ENCODE measurements at regions not wholly inside any gene's neighbourhood (a gene's known extent, or its start where the extent isn't known, plus 50 kb on each side); places are given as distances from the start of the nearest gene placed in this dataset.

DNA sequence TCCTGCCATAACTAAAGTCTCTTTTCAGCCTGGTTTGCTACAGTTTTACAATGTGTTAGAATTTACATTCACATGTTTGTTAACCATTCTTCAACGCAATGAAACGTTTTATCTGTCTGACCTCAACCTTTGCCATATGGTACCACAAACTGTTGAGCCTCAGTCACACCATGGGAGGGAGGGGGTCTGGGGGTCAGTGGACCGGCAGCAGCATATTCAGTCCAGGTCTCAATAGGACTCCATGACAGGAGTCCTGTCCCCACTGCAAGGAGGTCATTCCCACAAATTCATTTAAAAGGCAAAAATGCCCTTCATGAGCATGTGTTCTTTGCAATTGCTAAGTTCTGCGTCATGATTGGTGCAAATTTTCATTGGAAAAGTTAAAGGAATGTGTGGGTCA, 66.6 kb upstream of the OLFM4 start:
- no peak overlapping the region for H3K4me3 ChIP-seq (ENCODE audit: low read depth, low read length)
- no peak for TF ChIP-seq CTCF (IDR thresholded peaks at IDR 0.05; ENCODE audit: low read depth, low read length)
- H3K9me3 ChIP-seq (ENCODE audit: control insufficient read depth, insufficient read depth, low read length) = no peaks in the 10 kb centered on the region
- no peaks in the 10 kb centered on the region for H3K27me3 ChIP-seq (ENCODE audit: control insufficient read depth, insufficient read depth, low read length)
- CTCF ChIA-PET = interaction anchor here (0.5 kb wide), 1 partner anchor 799 kb away, joined by 3 read pairs; no protein-coding TSS in a partner anchor
- no peak for DNase-seq (ENCODE audit: low read depth, low spot score)
- POLR2A ChIA-PET = no interaction called here
- no peak overlapping the region for H3K27ac ChIP-seq (ENCODE audit: low read depth, low read length)

GRCh38 chr13:52961256-52961910, 67.2 kb upstream of the OLFM4 start:
- Histone ChIP-seq H3K27ac (ENCODE audit: low read depth, low read length) (no peak overlapping the region), H3K27me3 (ENCODE audit: control insufficient read depth, insufficient read depth, low read length) (no peaks in the 10 kb centered on the region), H3K9me3 (ENCODE audit: control insufficient read depth, insufficient read depth, low read length) (no peaks in the 10 kb centered on the region), H3K4me3 (ENCODE audit: low read depth, low read length) (no peak overlapping the region)
- DNase-seq (ENCODE audit: low read depth, low spot score) = no peak
- ChIA-PET CTCF (no interaction called here), POLR2A (no interaction called here)
- TF ChIP-seq CTCF (IDR thresholded peaks at IDR 0.05; ENCODE audit: low read depth, low read length) = no peak

DNA sequence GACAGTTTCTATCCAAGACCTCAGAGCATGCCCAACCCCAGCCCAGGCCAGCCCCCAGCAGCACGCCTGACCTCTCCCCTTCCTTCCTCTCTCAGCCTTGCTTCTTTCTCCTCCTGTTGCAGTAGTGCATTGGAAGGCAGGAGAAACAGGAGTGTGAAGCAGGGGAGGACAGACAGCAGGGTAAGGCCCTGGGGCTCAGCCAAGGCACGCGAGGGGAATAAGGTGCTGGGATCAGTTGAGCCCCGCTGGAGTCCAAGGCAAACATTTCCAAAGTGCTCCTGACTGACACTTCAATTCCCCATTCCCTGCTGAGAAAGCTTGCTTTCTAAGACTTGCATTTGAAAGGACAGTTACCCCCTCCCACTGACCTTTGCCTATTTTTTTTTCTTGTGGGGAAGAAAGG, 73.1 kb upstream of the OLFM4 start:
- POLR2A ChIA-PET = no interaction called here
- no peak for TF ChIP-seq CTCF (IDR thresholded peaks at IDR 0.05; ENCODE audit: low read depth, low read length)
- DNase-seq (ENCODE audit: low read depth, low spot score) = no peak
- H3K27me3 ChIP-seq (ENCODE audit: control insufficient read depth, insufficient read depth, low read length) = no peaks in the 10 kb centered on the region
- CTCF ChIA-PET = interaction anchor here (0.7 to 1.0 kb wide), 2 partner anchors 13 to 196 kb away, joined by 3 to 5 read pairs; no protein-coding TSS in a partner anchor
- H3K27ac ChIP-seq (ENCODE audit: low read depth, low read length) = no peak overlapping the region
- H3K4me3 ChIP-seq (ENCODE audit: low read depth, low read length) = no peak overlapping the region
- no peaks in the 10 kb centered on the region for H3K9me3 ChIP-seq (ENCODE audit: control insufficient read depth, insufficient read depth, low read length)

- DNase-seq (ENCODE audit: low read depth, low spot score) = no peak
- no peak for TF ChIP-seq CTCF (IDR thresholded peaks at IDR 0.05; ENCODE audit: low read depth, low read length)
- no peaks in the 10 kb centered on the region for H3K27me3 ChIP-seq (ENCODE audit: control insufficient read depth, insufficient read depth, low read length)
- no peaks in the 10 kb centered on the region for H3K9me3 ChIP-seq (ENCODE audit: control insufficient read depth, insufficient read depth, low read length)
- POLR2A ChIA-PET = no interaction called here
- CTCF ChIA-PET = interaction anchor here (0.9 to 1.0 kb wide), 2 partner anchors 13 kb away, joined by 4 to 5 read pairs; no protein-coding TSS in a partner anchor
- H3K4me3 ChIP-seq (ENCODE audit: low read depth, low read length) = no peak overlapping the region
- no peak overlapping the region for H3K27ac ChIP-seq (ENCODE audit: low read depth, low read length)
Observed at GRCh38 chr13:52954838-52955237, 73.8 kb upstream of the OLFM4 start.

DNA sequence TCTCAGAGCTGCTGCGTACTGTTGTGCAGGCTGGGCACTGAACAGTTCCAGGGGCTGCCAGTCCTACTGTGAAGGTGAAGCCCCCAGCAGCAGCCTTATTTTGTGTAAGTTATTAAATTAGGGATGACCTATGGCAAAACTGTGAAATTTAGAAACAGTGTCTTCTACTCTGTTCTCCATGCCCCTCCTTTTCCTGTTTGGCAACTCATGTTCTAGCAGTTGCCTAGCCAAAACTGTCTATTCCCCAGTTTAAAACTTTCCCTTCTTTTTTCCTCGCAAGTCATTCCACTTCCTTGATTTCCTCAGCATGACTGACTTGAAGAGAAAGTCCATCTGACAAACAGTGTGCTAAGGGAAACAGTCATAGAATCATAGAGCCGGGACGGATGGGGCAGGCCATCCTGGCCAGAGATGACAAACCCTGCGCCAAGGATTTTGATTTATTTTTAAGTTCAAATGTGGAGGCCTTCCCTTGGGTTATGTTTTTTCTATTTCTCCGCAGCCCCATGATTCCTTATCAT, 78.1 kb upstream of the OLFM4 start:
- no peak for DNase-seq (ENCODE audit: low read depth, low spot score)
- H3K9me3 ChIP-seq (ENCODE audit: control insufficient read depth, insufficient read depth, low read length) = peaks cover 5% of the 10 kb centered on the region; the same call in 1 of the 2 replicates
- no peak overlapping the region for H3K27ac ChIP-seq (ENCODE audit: low read depth, low read length)
- no peak for TF ChIP-seq CTCF (IDR thresholded peaks at IDR 0.05; ENCODE audit: low read depth, low read length)
- POLR2A ChIA-PET = no interaction called here
- CTCF ChIA-PET = no interaction called here
- H3K27me3 ChIP-seq (ENCODE audit: control insufficient read depth, insufficient read depth, low read length) = no peaks in the 10 kb centered on the region
- no peak overlapping the region for H3K4me3 ChIP-seq (ENCODE audit: low read depth, low read length)

Measured in AG04450 (cell line).